Middle frontal gyrus (tissue), 1 donor: ENCODE measurements at regions not wholly inside any gene's neighbourhood (a gene's known extent, or its start where the extent isn't known, plus 50 kb on each side); places are given as distances from the start of the nearest gene placed in this dataset.

Experiments
- DNase-seq: peaks from one replicate; pipeline ENCODE4 v3.0.0-alpha.2; 2015; ENCODE audit warnings: low spot score; ENCODE audit errors: extremely low spot score

GRCh38 chr22:49624421-49625177 is 203.1 kb downstream of the BRD1 start:
- DNase-seq = no peak

DNA sequence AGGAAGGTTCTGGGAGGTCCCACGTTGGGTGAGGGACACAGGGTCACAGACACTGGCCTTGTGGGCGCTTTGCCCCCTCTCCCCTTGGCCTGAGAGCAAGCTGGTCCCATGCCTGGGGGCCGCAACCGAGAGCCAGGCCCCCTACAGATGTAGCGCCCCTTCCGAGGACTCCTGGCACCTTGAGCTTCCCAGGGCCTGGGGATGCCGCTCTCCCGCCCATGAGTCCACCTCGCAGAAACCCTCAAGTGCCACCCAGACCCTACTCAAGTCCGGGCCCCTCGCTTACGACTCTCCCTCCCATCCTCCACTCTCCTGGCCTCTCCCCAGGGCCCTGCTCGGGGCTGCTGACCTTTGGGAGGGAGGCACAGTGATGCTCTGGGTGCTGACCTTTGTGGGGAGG is 204.0 kb downstream of the BRD1 start:
- no peak for DNase-seq

- no peak for DNase-seq
Observed at GRCh38 chr22:49623176-49623575, 204.5 kb downstream of the BRD1 start.

DNA sequence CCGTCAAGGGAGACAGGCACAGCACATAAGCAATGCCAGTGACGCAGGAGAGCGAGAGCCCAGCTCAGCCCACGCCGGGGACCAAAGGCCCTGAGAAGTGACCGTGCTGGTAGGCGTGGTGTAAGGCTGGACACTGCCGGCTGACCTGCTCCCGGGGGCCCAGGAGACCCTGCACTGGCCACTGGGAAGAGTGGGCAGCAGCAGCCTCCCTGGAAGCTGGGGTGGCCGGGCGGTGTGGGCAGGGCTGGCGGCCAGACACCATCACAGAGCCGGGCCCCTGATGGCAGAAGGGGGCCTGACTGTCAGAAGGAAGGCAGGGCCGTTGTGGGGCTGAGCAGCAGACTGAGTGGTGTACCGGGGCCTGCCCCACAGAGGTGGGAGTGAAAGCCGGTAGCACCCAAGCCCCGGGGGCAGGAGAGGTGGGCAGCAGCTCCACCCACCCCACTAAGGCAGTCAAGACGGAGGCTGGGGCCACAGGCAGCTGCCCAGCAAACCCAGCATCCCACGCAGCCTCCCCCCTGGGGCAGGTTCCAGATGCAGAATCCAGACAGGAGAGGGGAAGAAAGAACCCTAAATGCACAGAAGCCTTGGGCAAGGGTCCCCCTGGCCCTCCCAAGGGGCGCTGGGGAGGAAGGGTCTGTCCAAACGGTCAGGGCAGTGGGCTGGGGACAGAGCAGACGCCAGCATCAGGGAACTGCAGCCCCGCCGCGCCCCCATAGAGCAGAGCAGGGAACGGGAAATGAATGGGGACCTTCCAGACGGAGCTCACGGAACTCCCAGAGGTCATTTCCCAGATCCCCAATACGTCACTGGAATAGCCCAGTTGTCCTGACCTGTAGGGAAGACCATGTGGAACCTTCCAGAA is 205.2 kb downstream of the BRD1 start:
- no peak for DNase-seq

DNA sequence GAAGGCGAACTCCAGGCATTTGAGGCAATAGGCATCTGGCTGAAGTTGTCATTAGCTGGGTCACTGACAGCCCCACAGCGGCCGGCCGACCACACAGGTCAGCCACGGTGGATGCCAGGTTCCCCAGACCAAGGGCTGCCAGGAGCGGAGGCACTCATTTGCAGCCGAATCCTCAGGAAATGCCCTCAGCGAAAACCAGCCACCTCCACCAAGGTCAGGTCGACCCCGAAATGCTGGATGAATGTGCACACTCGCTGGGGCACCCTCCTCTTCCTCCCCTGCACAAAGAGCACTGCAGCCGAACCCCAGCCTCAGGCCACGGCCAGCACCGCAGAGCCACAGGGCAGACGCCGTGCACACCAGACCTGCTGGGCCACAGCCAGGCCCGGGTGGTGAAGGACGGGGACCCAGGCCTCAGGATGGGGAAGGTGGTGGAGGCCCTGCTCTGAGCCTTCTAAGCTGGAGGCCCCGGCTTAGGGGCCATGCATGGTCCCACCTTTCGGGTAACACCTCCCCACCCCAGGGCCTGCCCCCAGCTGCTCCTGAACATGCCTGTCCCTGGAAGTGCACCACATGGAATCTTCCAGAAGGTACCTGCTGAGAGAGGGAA is 206.0 kb downstream of the BRD1 start:
- DNase-seq = no peak

DNA sequence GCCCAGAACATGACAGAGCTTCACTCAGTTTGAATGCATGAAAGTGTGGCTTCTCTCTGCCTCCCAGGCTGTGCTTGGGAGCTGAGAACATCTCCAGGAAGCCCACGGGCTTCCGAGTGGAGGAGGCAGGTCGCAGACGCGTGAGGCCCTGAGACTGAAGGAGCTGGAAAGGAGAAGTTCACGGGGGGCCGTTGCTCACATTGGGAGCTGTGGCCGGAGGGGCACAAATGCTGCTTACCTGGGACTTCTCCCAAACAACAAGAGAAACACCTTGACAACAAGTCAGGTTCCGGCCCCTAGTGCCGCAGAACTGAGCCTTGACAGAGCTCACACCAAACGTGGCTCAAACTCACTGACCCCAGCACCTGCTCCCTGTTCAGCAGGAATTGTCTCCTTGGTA is 207.0 kb downstream of the BRD1 start:
- no peak for DNase-seq

DNA sequence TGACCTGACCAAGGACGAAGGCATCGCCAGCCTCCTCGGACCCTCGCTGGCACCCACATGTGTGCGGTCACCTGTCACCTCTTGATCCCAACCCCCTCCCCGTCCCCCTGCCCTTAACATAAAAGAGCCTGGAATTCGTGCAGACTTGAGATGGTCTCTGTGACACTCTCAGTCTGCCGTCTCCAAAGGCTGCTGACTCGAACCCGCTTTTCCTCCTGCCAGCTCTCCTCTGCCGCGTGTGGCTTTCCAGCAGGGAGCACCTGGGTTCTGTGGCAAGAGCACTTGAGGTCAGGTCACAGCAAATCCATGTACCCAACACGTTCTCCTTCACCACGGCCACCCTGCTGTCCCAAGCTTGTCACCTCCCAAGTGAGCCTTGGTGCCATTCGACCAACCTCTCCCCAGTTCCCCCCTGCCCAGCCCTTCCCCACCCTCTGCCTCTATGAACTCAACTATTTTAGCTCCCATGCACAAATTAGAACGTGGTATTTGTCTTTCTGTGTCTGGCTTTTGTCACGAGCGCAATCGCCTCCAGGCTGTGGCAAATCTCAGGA is 207.6 kb downstream of the BRD1 start:
- no peak for DNase-seq

GRCh38 chr22:49619301-49619700 is 208.4 kb downstream of the BRD1 start:
- DNase-seq = no peak

GRCh38 chr22:49618677-49618953 is 209.1 kb downstream of the BRD1 start:
- no peak for DNase-seq

- no peak for DNase-seq
Observed at GRCh38 chr22:49617866-49618676, 209.6 kb downstream of the BRD1 start.

DNA sequence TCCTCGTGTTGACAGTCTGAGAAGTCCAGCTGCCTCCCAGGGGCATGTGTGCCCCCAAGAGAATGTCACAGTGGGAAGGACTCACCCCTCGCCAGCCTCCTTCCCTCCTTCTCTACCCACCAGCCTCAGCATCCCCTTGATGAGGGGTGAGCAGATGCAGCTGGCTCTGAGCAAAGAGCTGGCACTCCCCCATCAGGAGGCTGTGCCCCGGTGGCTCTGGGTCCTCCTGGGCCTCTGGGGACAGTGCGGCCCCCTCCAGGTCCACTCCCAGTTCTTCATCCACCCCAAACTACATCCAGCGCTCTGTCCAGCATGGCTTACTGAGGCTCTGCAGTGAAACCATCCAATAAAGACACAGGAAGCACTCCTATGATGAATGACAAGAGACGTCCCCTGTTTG is 210.4 kb downstream of the BRD1 start:
- no peak for DNase-seq

GRCh38 chr22:49616356-49617231 is 211.1 kb downstream of the BRD1 start:
- no peak for DNase-seq

- DNase-seq = no peak
Observed at GRCh38 chr22:49614966-49615965, 212.4 kb downstream of the BRD1 start.

DNA sequence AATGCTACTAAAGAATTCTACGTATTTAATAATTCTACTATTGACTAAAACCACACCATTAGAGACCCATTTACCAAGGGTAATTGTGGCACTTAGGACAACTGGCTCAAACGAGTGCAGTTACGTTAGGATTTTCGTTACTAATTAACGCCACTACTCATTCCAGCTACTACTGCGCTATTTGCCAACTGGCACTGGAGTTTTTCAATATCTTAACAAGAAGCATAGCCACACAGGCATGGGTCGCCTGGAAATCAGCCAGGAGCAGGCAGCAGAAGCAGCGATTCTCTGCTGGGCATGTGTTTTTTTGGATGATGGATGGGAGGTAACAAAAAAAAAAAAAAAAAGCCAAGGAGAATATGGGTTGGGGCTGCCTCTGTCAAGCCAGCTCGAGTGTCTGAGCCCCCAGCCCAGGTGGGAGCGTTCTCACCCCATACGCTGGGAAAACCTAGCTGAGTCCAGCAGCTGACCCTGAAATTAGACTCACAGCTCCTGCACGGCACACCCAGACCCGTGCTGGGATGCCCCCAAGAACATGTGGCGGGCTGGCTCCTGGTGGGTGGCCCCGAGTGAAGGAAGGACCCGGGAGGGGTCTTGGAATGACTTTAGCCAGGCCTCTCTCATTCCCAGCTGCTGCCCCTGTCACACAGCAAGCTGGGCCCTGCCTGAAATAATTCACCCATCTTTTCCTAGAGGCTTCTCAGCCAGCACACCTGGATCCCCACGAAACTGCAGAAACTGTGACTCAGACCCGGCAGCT is 214.0 kb downstream of the BRD1 start:
- DNase-seq = no peak

DNA sequence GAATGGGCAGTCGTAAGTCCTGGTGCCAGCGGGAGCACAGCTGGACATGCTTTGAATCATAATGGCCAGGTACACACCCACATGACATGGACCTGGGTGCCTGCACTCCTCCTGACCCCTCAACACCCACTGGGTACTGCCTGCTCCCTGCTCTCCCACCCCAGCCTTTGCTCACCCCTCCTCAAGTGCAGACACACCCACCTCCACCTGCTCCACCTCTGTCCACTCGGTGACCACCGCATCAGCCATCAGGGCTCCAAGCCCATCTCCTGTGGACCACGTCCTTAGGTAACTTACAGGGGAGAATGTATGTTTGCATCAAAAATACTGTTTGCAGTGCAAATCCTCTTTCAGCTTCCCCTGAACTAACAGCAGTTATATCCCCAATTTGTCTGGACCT is 214.6 kb downstream of the BRD1 start:
- DNase-seq = no peak

DNA sequence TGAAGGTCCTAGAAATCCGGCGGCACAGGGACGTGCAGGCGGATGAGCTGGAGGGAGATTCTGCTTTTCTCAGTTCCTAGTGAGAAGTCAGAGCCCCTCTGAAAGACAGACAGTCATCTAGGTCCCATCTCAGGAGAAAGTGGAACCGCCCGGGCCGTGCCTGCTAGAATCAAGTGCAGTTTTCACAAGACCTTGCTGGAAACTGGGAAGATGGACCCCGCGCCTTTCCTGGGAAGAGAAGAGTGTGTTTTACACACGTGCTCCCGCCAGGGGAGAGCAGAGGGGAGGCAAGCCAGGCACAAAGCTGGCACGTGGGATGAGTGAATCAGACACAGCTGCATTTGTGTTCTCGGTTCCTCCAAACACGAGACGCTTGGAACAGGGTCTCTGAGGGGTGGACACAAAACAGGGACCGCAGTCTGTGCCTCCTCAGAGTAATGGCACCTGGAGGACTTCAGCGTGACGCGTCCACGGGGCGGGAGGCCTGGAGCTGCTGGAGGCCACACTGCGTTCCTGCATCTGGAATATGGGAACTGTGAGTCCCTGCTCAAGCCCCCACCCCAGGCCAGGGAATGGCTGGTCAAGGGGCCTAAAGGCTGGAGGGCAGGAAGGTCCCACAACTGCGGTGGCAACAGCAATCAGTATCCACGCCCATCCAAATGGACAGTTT is 218.3 kb downstream of the BRD1 start:
- DNase-seq = no peak

- DNase-seq = no peak
Observed at GRCh38 chr22:49608660-49609059, 219.0 kb downstream of the BRD1 start.

DNA sequence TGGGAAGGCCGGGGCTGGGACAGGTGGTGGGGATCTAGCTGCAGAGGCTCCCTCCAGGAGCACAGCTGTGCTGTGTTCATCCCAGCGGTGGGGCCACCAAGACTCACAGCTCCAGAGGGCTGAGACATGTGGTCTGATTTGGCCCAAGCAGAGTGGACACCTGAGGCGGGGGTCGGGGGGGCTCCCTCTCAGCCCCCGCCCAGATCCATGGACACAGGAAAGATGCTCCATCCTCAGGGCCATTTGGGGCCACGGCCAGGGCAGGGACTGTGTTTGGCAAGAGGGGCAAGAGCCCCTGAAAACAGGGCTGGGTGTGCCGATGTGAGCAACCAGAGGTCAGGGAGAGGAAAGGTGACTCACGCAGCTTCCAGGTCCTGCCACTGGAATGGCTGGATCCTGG is 219.4 kb downstream of the BRD1 start:
- DNase-seq = no peak
